H9 (cell line): ENCODE measurements at regions not wholly inside any gene's neighbourhood (a gene's known extent, or its start where the extent isn't known, plus 50 kb on each side); places are given as distances from the start of the nearest gene placed in this dataset.

ENCODE experiments used
- DNase-seq: peaks from one replicate; pipeline ENCODE4 v3.0.0-alpha.2; 2017
- H2AFZ ChIP-seq: one replicate; pipeline ENCODE4 v1.6.1; 2013; ENCODE audit warnings: mild to moderate bottlenecking, low read length, control low read depth, moderate library complexity
- H2AK5ac ChIP-seq: 2 replicates; pipeline ENCODE4 v1.6.1; 2013; ENCODE audit warnings: low read length, control low read depth, mixed read lengths; ENCODE audit not compliant: insufficient read length
- H2BK120ac ChIP-seq: one replicate; pipeline ENCODE4 v1.6.1; 2013; ENCODE audit warnings: low read depth, mild to moderate bottlenecking, low read length, control low read depth, inconsistent platforms; ENCODE audit not compliant: poor library complexity, severe bottlenecking
- H2BK12ac ChIP-seq: 2 replicates; pipeline ENCODE4 v1.6.1; 2013; ENCODE audit warnings: low read length, control low read depth, mixed read lengths, low read depth; ENCODE audit not compliant: insufficient read length
- H2BK15ac ChIP-seq: 2 replicates; pipeline ENCODE4 v1.6.1; 2013; ENCODE audit warnings: low read depth, low read length, control low read depth
- H2BK20ac ChIP-seq: one replicate; pipeline ENCODE4 v1.6.1; 2013; ENCODE audit warnings: low read depth, mild to moderate bottlenecking, low read length, control low read depth, inconsistent platforms; ENCODE audit not compliant: poor library complexity, severe bottlenecking
- H2BK5ac ChIP-seq: 2 replicates; pipeline ENCODE4 v1.6.1; 2013; ENCODE audit warnings: low read length, control low read depth, mixed read lengths; ENCODE audit not compliant: insufficient read length
- H3K14ac ChIP-seq: 2 replicates; pipeline ENCODE4 v1.6.1; 2013; ENCODE audit warnings: low read length, control low read depth; ENCODE audit not compliant: insufficient read depth
- H3K18ac ChIP-seq: 2 replicates; pipeline ENCODE4 v1.6.1; 2013; ENCODE audit warnings: low read depth, mild to moderate bottlenecking, mixed read lengths, low read length, control low read depth; ENCODE audit not compliant: insufficient read length
- H3K23ac ChIP-seq: 2 replicates; pipeline ENCODE4 v1.6.1; 2013; ENCODE audit warnings: low read length, control low read depth, mixed read lengths, low read depth; ENCODE audit not compliant: insufficient read length
- H3K23me2 ChIP-seq: 2 replicates; pipeline ENCODE4 v1.6.1; 2013; ENCODE audit warnings: low read depth, mild to moderate bottlenecking, mixed read lengths, low read length, control low read depth; ENCODE audit not compliant: insufficient read length, poor library complexity, severe bottlenecking
- H3K27ac ChIP-seq: 2 replicates; pipeline ENCODE4 v1.5.1; 2013; ENCODE audit warnings: low read length, control low read depth, mixed read lengths, low read depth; ENCODE audit not compliant: insufficient read length
- H3K27me3 ChIP-seq: 2 replicates; pipeline ENCODE4 v1.6.1; 2013; ENCODE audit warnings: low read length, control low read depth, inconsistent platforms; ENCODE audit not compliant: insufficient read depth
- H3K4ac ChIP-seq: 2 replicates; pipeline ENCODE4 v1.6.1; 2013; ENCODE audit warnings: low read depth, mild to moderate bottlenecking, control low read depth, inconsistent platforms, low read length, moderate library complexity
- H3K4me1 ChIP-seq: 2 replicates; pipeline ENCODE4 v1.6.1; 2013; ENCODE audit warnings: low read length, control low read depth, inconsistent platforms; ENCODE audit not compliant: insufficient read depth
- H3K4me2 ChIP-seq: 2 replicates; pipeline ENCODE4 v1.6.1; 2013; ENCODE audit warnings: low read length, control low read depth, mixed read lengths; ENCODE audit not compliant: insufficient read length, insufficient read depth
- H3K56ac ChIP-seq: 2 replicates; pipeline ENCODE4 v1.6.1; 2013; ENCODE audit warnings: low read depth, mild to moderate bottlenecking, mixed read lengths, low read length, control low read depth; ENCODE audit not compliant: insufficient read length
- H3K79me1 ChIP-seq: 2 replicates; pipeline ENCODE4 v1.6.1; 2013; ENCODE audit warnings: low read depth, mild to moderate bottlenecking, moderate library complexity, low read length, control low read depth, inconsistent platforms; ENCODE audit not compliant: insufficient read depth, poor library complexity, severe bottlenecking
- H3K79me2 ChIP-seq: 2 replicates; pipeline ENCODE4 v1.6.1; 2013; ENCODE audit warnings: low read length, control low read depth, inconsistent platforms; ENCODE audit not compliant: insufficient read depth
- H3K9ac ChIP-seq: 2 replicates; pipeline ENCODE4 v1.6.1; 2013; ENCODE audit warnings: low read length, control low read depth, mixed read lengths; ENCODE audit not compliant: insufficient read length; ENCODE audit errors: extremely low read depth
- H3K9me3 ChIP-seq: one replicate; pipeline ENCODE4 v1.6.1; 2013; ENCODE audit warnings: low read depth, low read length, inconsistent platforms; ENCODE audit not compliant: control insufficient read depth
- H3T11ph ChIP-seq: one replicate; pipeline ENCODE4 v1.6.1; 2013; ENCODE audit warnings: mild to moderate bottlenecking, low read length, control low read depth, inconsistent platforms
- H4K20me1 ChIP-seq: one replicate; pipeline ENCODE4 v1.6.1; 2013; ENCODE audit not compliant: control insufficient read depth, insufficient read length, insufficient read depth
- H4K5ac ChIP-seq: 2 replicates; pipeline ENCODE4 v1.6.1; 2013; ENCODE audit warnings: low read depth, mild to moderate bottlenecking, mixed read lengths, low read length, control low read depth; ENCODE audit not compliant: insufficient read length
- H4K8ac ChIP-seq: replicated peaks from 2 replicates; pipeline ENCODE4 v1.6.1; 2013; ENCODE audit warnings: low read length, control low read depth, mixed read lengths, low read depth; ENCODE audit not compliant: insufficient read length
- H4K91ac ChIP-seq: 2 replicates; pipeline ENCODE4 v1.6.1; 2013; ENCODE audit warnings: low read depth, mild to moderate bottlenecking, moderate library complexity, mixed read lengths, low read length, control low read depth; ENCODE audit not compliant: insufficient read length
- H3K27ac Mint-ChIP-seq, 3 experiments: 2 replicates in 2 of 3; 3 replicates in 1 of 3; pipeline ENCODE4 v1.8.0; 2020 to 2021; ENCODE audit warnings: mixed read lengths in 3 of 3, mild to moderate bottlenecking in 1 of 3, moderate library complexity in 1 of 3
- H3K27me3 Mint-ChIP-seq: 2 replicates; pipeline ENCODE4 v1.8.0; 2021; ENCODE audit warnings: low read depth, mild to moderate bottlenecking, moderate library complexity, mixed read lengths
- H3K36me3 Mint-ChIP-seq, 3 experiments: 2 replicates in 2 of 3; 3 replicates in 1 of 3; pipeline ENCODE4 v1.8.0; 2020 to 2021; ENCODE audit warnings: low read depth in 3 of 3, mixed read lengths in 3 of 3; ENCODE audit not compliant: insufficient read depth in 1 of 3
- H3K4me1 Mint-ChIP-seq, 2 experiments: 2 replicates each; pipeline ENCODE4 v1.8.0; 2020; ENCODE audit warnings: mixed read lengths in 2 of 2
- H3K4me3 Mint-ChIP-seq, 2 experiments: 2 replicates in 1 of 2; 3 replicates in 1 of 2; pipeline ENCODE4 v1.8.0; 2020 to 2021; ENCODE audit warnings: mild to moderate bottlenecking in 2 of 2, mixed read lengths in 2 of 2, moderate library complexity in 1 of 2
- H3K9me3 Mint-ChIP-seq, 2 experiments: 2 replicates in 1 of 2; 3 replicates in 1 of 2; pipeline ENCODE4 v1.8.0; 2020; ENCODE audit warnings: mild to moderate bottlenecking in 2 of 2, mixed read lengths in 2 of 2, moderate library complexity in 1 of 2
- WGBS: extraction: QIAGEN DNeasy Blood & Tissue Kit; methylation state at CpG from one replicate; pipeline ENCODE4 v1.1.7; 2013; ENCODE audit warnings: missing lambda C conversion rate, low lambda C conversion rate, mixed read lengths; ENCODE audit not compliant: insufficient read length; ENCODE audit errors: extremely low coverage; 5-methylcytosine and 5-hydroxymethylcytosine counted together
- TF ChIP-seq, protein P1 (sequence below): fragments of 200-600 bp; sonication (generic); conservative IDR thresholded peaks from 3 replicates; pipeline ENCODE4 v1.8.0; 2021; ENCODE audit warnings: antibody characterized with exemption, mild to moderate bottlenecking

DNA sequence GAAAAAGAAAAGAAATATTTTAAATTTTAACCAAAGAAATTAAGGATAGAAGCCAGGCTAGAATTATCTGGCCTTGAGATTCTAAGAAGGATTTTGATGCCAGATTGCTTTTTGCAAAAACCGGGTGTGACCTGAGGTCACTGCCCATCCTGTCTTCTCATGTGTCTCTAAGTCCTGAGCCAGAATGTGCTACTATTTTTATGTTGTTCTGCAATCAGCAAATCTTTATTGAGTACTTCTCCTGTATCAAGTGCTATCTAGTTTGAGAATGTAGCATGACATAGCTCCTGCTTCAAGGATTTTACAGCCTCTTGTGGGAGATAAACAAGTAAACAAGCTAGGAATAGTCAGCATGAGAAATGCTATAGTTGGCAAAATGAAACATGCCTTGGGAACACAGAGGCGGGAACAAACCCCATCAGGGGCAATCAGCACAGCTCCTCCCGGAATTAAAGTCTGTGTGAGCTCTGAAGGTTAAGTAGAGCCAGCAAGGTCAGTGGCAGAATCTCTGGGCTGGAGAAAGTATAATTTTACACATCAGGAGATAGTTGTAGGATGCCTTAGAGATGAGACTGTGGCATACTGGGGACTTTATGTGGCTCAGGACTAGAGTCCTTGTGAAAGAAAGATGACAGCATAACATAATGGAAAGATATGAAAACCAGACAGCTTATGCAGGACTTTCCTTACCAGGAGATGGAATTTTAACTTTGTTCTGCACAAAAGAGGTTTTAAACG is 899.5 kb upstream of the SLC10A2 start:
- TF ChIP-seq, protein P1, sequence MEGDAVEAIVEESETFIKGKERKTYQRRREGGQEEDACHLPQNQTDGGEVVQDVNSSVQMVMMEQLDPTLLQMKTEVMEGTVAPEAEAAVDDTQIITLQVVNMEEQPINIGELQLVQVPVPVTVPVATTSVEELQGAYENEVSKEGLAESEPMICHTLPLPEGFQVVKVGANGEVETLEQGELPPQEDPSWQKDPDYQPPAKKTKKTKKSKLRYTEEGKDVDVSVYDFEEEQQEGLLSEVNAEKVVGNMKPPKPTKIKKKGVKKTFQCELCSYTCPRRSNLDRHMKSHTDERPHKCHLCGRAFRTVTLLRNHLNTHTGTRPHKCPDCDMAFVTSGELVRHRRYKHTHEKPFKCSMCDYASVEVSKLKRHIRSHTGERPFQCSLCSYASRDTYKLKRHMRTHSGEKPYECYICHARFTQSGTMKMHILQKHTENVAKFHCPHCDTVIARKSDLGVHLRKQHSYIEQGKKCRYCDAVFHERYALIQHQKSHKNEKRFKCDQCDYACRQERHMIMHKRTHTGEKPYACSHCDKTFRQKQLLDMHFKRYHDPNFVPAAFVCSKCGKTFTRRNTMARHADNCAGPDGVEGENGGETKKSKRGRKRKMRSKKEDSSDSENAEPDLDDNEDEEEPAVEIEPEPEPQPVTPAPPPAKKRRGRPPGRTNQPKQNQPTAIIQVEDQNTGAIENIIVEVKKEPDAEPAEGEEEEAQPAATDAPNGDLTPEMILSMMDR: no peak
- H2BK120ac ChIP-seq: no peak overlapping the region
- H3K4ac ChIP-seq: no peak overlapping the region
- H4K8ac ChIP-seq: no peak overlapping the region
- no peak overlapping the region for H3K27ac ChIP-seq
- no peak overlapping the region for H2AFZ ChIP-seq
- H3K27ac Mint-ChIP-seq: no peak overlapping the region
- no peak overlapping the region for H3K14ac ChIP-seq
- H3K9me3 ChIP-seq: no peaks in the 10 kb centered on the region
- H3K27me3 ChIP-seq: no peaks in the 10 kb centered on the region
- H3K36me3 Mint-ChIP-seq: no peaks in the 10 kb centered on the region
- H3K18ac ChIP-seq: no peak overlapping the region
- no peaks in the 10 kb centered on the region for H3K79me1 ChIP-seq
- no peak overlapping the region for H3K23ac ChIP-seq
- H3K4me1 ChIP-seq: no peaks in the 10 kb centered on the region; the same call in 1 of the 2 replicates
- H3K9me3 Mint-ChIP-seq: no peaks in the 10 kb centered on the region
- H3K4me2 ChIP-seq: no peak overlapping the region
- no peaks in the 10 kb centered on the region for H3K27me3 Mint-ChIP-seq
- H2BK12ac ChIP-seq: no peak overlapping the region
- no CpG with 5 or more reads among the region's 4 CpGs for WGBS
- no peak overlapping the region for H3K9ac ChIP-seq
- H3K4me3 Mint-ChIP-seq: no peak overlapping the region
- no peak for DNase-seq
- no peak overlapping the region for H4K91ac ChIP-seq
- H3K23me2 ChIP-seq: no peaks in the 10 kb centered on the region
- no peaks in the 10 kb centered on the region for H4K20me1 ChIP-seq
- no peak overlapping the region for H2BK5ac ChIP-seq
- H2BK20ac ChIP-seq: no peak overlapping the region
- H3T11ph ChIP-seq: no peak overlapping the region
- no peaks in the 10 kb centered on the region for H3K4me1 Mint-ChIP-seq
- H3K79me2 ChIP-seq: no peaks in the 10 kb centered on the region
- no peak overlapping the region for H2BK15ac ChIP-seq
- H2AK5ac ChIP-seq: no peak overlapping the region
- no peak overlapping the region for H4K5ac ChIP-seq
- H3K56ac ChIP-seq: no peak overlapping the region
